ENCODE measurements at regions not wholly inside any gene's neighbourhood (a gene's known extent, or its start where the extent isn't known, plus 50 kb on each side); places are given as distances from the start of the nearest gene placed in this dataset.

GRCh38 chr2:120666433-120666832, 69.2 kb upstream of the GLI2 start:
- TF ChIP-seq EZH2 (IDR thresholded peaks at IDR 0.05; ENCODE audit: low read depth, unreplicated experiment) = no peak
- no peak for TF ChIP-seq POLR2AphosphoS5 (IDR thresholded peaks at IDR 0.05; ENCODE audit: low read depth)
- TF ChIP-seq CTCF (conservative IDR thresholded peaks at IDR 0.05; ENCODE audit: low read depth in 2 of 2) = no peak
- no peak for TF ChIP-seq JUNB (IDR thresholded peaks at IDR 0.05; ENCODE audit: unreplicated experiment)
